Endothelial cell of umbilical vein (primary cell): ENCODE measurements at regions not wholly inside any gene's neighbourhood (a gene's known extent, or its start where the extent isn't known, plus 50 kb on each side); places are given as distances from the start of the nearest gene placed in this dataset.

Source experiments
- BruUV-seq: library from RNA; stranded (reverse); fragments of 400-500 nt; replicated peaks from 2 replicates; lab custom pipeline; 2021; lab: Mats Ljungman, UMichigan
- CTCF ChIA-PET: fragments of 300-600, 350-600 bp; sonication (Branson Sonifier 250); formaldehyde crosslinking; loops from one replicate; lab custom pipeline; 2021; ENCODE audit warnings: antibody characterized with exemption, inconsistent platforms; lab: Charles Lee
- POLR2A ChIA-PET: fragments of 300-600, 350-600 bp; sonication (Branson Sonifier 250); formaldehyde crosslinking; loops from one replicate; lab custom pipeline; 2021; ENCODE audit warnings: antibody characterized with exemption, inconsistent platforms; lab: Charles Lee
- DNase-seq: peaks from one replicate; pipeline ENCODE4 v3.0.0-alpha.2; 2011; ENCODE audit warnings: low read depth, low spot score
- FAIRE-seq: peaks from 2 replicates; lab custom pipeline; 2011; peaks lifted over from hg19 to GRCh38; lab: Jason Lieb, UNC
- H2AFZ ChIP-seq: 2 replicates; pipeline ENCODE4 v1.6.0; 2012; ENCODE audit warnings: low read depth, low read length, control low read depth, inconsistent platforms
- H3K27ac ChIP-seq: 2 replicates; pipeline ENCODE4 v1.5.1; 2011; ENCODE audit warnings: low read depth, mild to moderate bottlenecking, control low read depth, low read length, moderate library complexity; ENCODE audit not compliant: insufficient read depth
- H3K27me3 ChIP-seq, 2 experiments: 2 replicates each; pipeline versions ENCODE4 v1.6.0 to v1.6.1; 2011; ENCODE audit warnings: low read length in 2 of 2, mixed read lengths in 1 of 2; ENCODE audit not compliant: control insufficient read depth in 2 of 2, insufficient read depth in 2 of 2
- H3K36me3 ChIP-seq, 2 experiments: 2 replicates in 1 of 2; 3 replicates in 1 of 2; pipeline ENCODE4 v1.5.1; 2011; ENCODE audit warnings: low read length in 2 of 2, mild to moderate bottlenecking in 1 of 2, moderate library complexity in 1 of 2; ENCODE audit not compliant: control insufficient read depth in 2 of 2, insufficient read depth in 2 of 2; ENCODE audit errors: extremely low read depth in 1 of 2
- H3K4me1 ChIP-seq: 3 replicates; pipeline ENCODE4 v1.5.1; 2011; ENCODE audit warnings: mild to moderate bottlenecking, low read length; ENCODE audit not compliant: control insufficient read depth, insufficient read depth; ENCODE audit errors: extremely low read depth
- H3K4me2 ChIP-seq: 2 replicates; pipeline ENCODE4 v1.6.1; 2011; ENCODE audit warnings: low read length, control low read depth, mixed read lengths; ENCODE audit not compliant: insufficient read depth
- H3K4me3 ChIP-seq, 3 experiments: fragments of 200-600 bp in 1 of 3; sonication (generic), shearing (Covaris generic) in 1 of 3; replicated peaks in 1 of 3; 2 replicates each; pipeline ENCODE4 v1.5.1; 2011 to 2016; ENCODE audit warnings: control low read depth in 3 of 3, low read length in 3 of 3, mild to moderate bottlenecking in 2 of 3, inconsistent platforms in 1 of 3, low read depth in 1 of 3, moderate library complexity in 1 of 3; ENCODE audit not compliant: insufficient read depth in 1 of 3
- H3K79me2 ChIP-seq: 2 replicates; pipeline ENCODE4 v1.6.0; 2012; ENCODE audit warnings: low read length, inconsistent platforms; ENCODE audit not compliant: control insufficient read depth, insufficient read depth
- H3K9ac ChIP-seq: replicated peaks from 2 replicates; pipeline ENCODE3; 2011; ENCODE audit warnings: low read length, control low read depth; ENCODE audit not compliant: insufficient read depth; ENCODE audit errors: extremely low read depth
- H3K9me1 ChIP-seq: replicated peaks from 3 replicates; pipeline ENCODE4 v1.6.0; 2011; ENCODE audit warnings: mild to moderate bottlenecking, low read length; ENCODE audit not compliant: control insufficient read depth, insufficient read depth; ENCODE audit errors: extremely low read depth
- H3K9me3 ChIP-seq: replicated peaks from 2 replicates; pipeline ENCODE4 v1.5.1; 2012; ENCODE audit warnings: low read length, inconsistent platforms; ENCODE audit not compliant: control insufficient read depth, insufficient read depth
- H4K20me1 ChIP-seq: replicated peaks from 2 replicates; pipeline ENCODE3; 2011; ENCODE audit warnings: mild to moderate bottlenecking, low read length; ENCODE audit not compliant: control insufficient read depth, insufficient read depth; ENCODE audit errors: extremely low read depth
- EZH2 ChIP-seq: IDR thresholded peaks from 2 replicates; pipeline ENCODE4 v1.6.1; 2012; ENCODE audit warnings: borderline replicate concordance, low read depth, mild to moderate bottlenecking, moderate library complexity, low read length, inconsistent platforms; ENCODE audit not compliant: severe bottlenecking
- FOS ChIP-seq: IDR thresholded peaks from 2 replicates; pipeline ENCODE4 v1.6.1; 2011; ENCODE audit warnings: mild to moderate bottlenecking, low read length, moderate library complexity, borderline replicate concordance; ENCODE audit not compliant: insufficient read depth
- GATA2 ChIP-seq: IDR thresholded peaks from 2 replicates; pipeline ENCODE4 v1.7.0; 2011; ENCODE audit warnings: low read depth, mild to moderate bottlenecking, moderate library complexity, mixed read lengths, low read length; ENCODE audit not compliant: insufficient read length, insufficient read depth
- JUN ChIP-seq: IDR thresholded peaks from 2 replicates; pipeline ENCODE4 v1.6.1; 2011; ENCODE audit warnings: borderline replicate concordance, low read depth; ENCODE audit not compliant: insufficient read length, insufficient read depth
- MAX ChIP-seq: IDR thresholded peaks from 2 replicates; pipeline ENCODE4 v1.6.1; 2011; ENCODE audit not compliant: insufficient read depth, insufficient read length
- MYC ChIP-seq: IDR thresholded peaks from one replicate; pipeline ENCODE4 v1.6.1; 2011; ENCODE audit warnings: mild to moderate bottlenecking, low read depth, low read length
- POLR2A ChIP-seq: IDR thresholded peaks from 2 replicates; pipeline ENCODE4 v1.6.1; 2012; ENCODE audit warnings: low read depth, mild to moderate bottlenecking, control low read depth, low read length
- POLR2AphosphoS5 ChIP-seq: IDR thresholded peaks from 2 replicates; pipeline ENCODE4 v1.6.1; 2012; ENCODE audit warnings: low read depth, mild to moderate bottlenecking, control low read depth, low read length, moderate library complexity; ENCODE audit not compliant: insufficient read depth
- dilution Hi-C: fragments of 300-500 bp; cut with MboI; formaldehyde crosslinking; loops from one replicate; pipeline ENCODE4 v1.15.0; 2019; ENCODE audit warnings: low sequenced_read_pairs; ENCODE audit not compliant: extremely low pct_ligation_motif_present
- intact Hi-C: fragments of 100-400 bp; cut with micrococcal nuclease; formaldehyde crosslinking; loops from one replicate; pipeline ENCODE4 v1.10.0; 2022
- TF ChIP-seq, protein P1 (sequence below), 2 donors: IDR thresholded peaks; 1 replicate in 1 of 2; 2 replicates in 1 of 2; pipeline ENCODE4 v1.5.1; 2011; ENCODE audit warnings: low read length in 2 of 2, mild to moderate bottlenecking in 2 of 2, moderate library complexity in 2 of 2, control low read depth in 1 of 2, inconsistent platforms in 1 of 2, low read depth in 1 of 2; ENCODE audit not compliant: insufficient read depth in 1 of 2; ENCODE audit errors: extremely low read depth in 1 of 2

DNA sequence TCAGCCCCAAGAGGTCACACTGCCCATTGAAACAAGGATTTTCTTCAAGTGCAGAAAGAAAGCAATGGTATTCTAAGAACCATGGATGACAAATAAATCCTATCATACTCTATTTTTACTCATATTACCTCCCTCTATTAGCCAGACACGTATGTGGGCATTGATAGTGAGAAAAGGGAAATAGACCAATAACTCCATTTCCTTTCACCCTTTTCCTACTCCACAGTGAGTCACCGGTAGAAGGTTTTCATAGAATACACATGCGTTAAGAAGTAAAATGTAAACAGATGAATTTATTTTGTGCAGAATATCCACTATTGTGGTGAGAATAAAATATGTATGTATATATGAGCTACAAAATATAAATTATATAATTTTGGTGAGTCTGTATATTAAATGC lies 568.9 kb upstream of the ADGRL4 start:
- Histone ChIP-seq H3K9me3 (no peaks in the 10 kb centered on the region), H2AFZ (no peak overlapping the region), H3K9me1 (no peaks in the 10 kb centered on the region), H3K27me3 (no peaks in the 10 kb centered on the region), H3K27ac (peak overlapping the region; percentile 89), H3K4me3 (no peak overlapping the region), H3K9ac (peak overlapping the region; percentile 60), H3K79me2 (no peaks in the 10 kb centered on the region), H3K4me1 (peaks cover 23% of the 10 kb centered on the region), H3K4me2 (peak overlapping the region; percentile 52), H4K20me1 (no peaks in the 10 kb centered on the region), H3K36me3 (no peaks in the 10 kb centered on the region)
- TF ChIP-seq, protein P1, sequence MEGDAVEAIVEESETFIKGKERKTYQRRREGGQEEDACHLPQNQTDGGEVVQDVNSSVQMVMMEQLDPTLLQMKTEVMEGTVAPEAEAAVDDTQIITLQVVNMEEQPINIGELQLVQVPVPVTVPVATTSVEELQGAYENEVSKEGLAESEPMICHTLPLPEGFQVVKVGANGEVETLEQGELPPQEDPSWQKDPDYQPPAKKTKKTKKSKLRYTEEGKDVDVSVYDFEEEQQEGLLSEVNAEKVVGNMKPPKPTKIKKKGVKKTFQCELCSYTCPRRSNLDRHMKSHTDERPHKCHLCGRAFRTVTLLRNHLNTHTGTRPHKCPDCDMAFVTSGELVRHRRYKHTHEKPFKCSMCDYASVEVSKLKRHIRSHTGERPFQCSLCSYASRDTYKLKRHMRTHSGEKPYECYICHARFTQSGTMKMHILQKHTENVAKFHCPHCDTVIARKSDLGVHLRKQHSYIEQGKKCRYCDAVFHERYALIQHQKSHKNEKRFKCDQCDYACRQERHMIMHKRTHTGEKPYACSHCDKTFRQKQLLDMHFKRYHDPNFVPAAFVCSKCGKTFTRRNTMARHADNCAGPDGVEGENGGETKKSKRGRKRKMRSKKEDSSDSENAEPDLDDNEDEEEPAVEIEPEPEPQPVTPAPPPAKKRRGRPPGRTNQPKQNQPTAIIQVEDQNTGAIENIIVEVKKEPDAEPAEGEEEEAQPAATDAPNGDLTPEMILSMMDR (IDR thresholded peaks at IDR 0.05; ENCODE audit: extremely low read depth in 1 of 2, insufficient read depth in 1 of 2, low read depth in 1 of 2, low read length in 2 of 2): no peak
- TF ChIP-seq MAX (no peak), MYC (no peak), FOS (peak; percentile 97), POLR2AphosphoS5 (peak; percentile 63), EZH2 (no peak), POLR2A (peak; percentile 32), JUN (peak; percentile 99), GATA2 (peak; percentile 75)
- intact Hi-C loops (loop anchor here (1.0 to 5.0 kb wide), 3 partner anchors 236 to 743 kb away; no protein-coding TSS in a partner anchor), dilution Hi-C loops (no loop called here)
- BruUV-seq: no TSS peak
- CTCF ChIA-PET: no interaction called here
- POLR2A ChIA-PET: no interaction called here
- DNase-seq (peak; percentile 96), FAIRE-seq (peak; percentile 81)
